ENCODE measurements at regions not wholly inside any gene's neighbourhood (a gene's known extent, or its start where the extent isn't known, plus 50 kb on each side); places are given as distances from the start of the nearest gene placed in this dataset.

- no peak for DNase-seq (ENCODE audit: extremely low read depth, low read depth)
Observed at GRCh38 chr4:96874657-96875056, 1034.8 kb downstream of the PDHA2 start.

DNA sequence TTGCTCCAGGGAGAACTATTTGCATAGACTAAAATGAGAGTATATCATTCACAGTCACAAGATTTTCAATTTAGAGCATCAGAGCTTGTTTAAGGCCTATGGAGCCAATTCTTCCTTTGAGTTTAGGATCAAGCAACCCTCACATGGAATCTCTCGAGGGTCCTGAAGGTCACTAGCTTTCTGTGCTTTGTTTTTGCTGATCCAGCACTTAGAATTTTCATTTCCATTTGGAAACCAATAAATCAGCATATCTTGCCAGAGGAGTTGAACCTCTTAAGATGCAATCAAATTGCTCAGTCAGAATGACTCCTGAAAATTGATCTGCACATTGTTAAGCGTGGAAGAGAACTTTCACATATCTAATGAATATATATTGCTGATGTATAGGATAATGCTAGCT is 1039.6 kb downstream of the PDHA2 start:
- no peak for DNase-seq (ENCODE audit: extremely low read depth, low read depth)

GRCh38 chr4:96887857-96888256 is 1048.0 kb downstream of the PDHA2 start:
- no peak for DNase-seq (ENCODE audit: extremely low read depth, low read depth)

DNA sequence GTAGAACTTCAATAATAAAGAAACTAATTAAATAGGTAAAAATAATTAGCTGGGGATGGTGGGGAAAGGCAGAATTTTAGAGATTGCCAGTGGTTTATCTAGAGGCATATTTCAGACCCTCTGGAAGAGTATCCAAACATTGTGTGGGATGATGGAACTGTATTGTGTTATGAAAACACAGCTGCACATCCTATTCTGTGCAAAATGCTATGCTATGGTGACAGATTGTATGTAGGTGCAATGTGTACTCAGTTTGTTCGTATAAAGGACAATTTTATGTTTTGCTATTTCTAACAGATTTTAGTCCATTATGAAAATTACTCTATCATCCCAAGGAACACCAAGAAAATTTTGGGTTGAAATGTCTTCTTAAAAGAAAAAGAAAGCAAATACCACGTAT is 1054.7 kb downstream of the PDHA2 start:
- no peak for DNase-seq (ENCODE audit: extremely low read depth, low read depth)

DNA sequence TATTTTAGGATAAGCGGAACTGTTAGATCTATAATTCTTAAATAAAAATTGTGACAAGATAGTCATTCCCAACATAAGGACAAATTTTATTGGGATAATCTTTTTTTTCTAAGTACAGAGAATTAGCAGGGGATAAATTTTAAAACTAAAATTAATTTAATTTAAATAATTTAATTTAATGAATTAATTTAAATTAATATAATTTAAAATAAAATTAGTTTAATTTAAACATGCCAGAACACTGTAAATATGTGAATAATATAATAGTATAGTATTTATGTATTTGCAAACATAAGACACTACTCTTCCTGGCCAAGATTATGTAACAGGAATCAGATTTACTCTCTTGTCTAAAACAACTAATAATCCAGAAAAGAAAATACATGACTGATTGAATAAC is 1055.9 kb downstream of the PDHA2 start:
- DNase-seq (ENCODE audit: extremely low read depth, low read depth) = no peak

GRCh38 chr4:96912716-96913115 is 1072.8 kb downstream of the PDHA2 start:
- no peak for DNase-seq (ENCODE audit: extremely low read depth, low read depth)

DNA sequence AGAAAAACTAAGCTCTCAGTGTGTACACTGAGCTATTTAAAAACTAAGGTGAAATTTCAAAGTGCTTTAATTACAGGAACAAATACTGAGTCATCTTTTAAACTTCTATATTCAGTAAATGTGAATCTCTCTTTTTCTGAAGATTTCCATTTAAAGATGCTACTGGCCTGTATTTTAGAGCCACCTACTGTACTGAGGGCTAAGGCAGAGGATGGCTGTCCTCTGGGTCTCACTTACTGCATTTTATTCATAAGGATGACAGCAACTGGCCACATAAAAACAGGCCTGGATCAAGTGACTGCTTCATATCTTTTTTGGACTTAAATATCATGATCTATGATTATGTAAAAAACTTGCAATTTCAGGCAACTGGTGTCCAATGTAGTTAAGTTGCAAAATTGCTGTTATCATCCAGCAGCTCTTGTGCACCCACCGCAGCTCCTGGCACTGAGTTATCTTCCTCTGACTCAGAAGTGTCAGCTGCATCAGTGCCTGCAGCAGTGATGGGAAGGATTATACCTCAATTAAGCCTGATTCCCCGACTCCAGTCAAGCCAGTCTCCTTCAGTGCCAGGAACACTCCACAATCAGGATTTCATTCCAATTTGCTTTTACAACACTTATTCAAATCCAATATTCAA is 1073.7 kb downstream of the PDHA2 start:
- no peak for DNase-seq (ENCODE audit: extremely low read depth, low read depth)

DNA sequence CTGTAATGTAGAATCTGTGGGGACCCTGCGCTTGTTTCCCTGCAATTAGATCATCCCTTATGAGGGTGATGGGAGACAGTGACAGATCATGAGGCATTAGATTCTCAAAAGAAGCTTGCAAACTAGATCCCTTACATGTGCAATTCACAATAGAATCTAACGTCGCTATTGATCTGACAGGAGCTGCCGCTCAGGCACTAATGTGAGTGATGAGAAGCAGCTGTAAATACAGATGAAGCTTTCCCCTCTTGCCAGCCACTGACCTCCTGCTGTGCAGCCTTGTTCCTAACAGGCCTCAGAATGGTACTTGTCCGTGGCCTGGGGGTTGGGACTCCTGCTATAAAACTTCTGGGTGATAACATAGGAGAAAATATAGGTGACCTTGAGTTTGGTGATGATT is 1076.8 kb downstream of the PDHA2 start:
- no peak for DNase-seq (ENCODE audit: extremely low read depth, low read depth)

DNA sequence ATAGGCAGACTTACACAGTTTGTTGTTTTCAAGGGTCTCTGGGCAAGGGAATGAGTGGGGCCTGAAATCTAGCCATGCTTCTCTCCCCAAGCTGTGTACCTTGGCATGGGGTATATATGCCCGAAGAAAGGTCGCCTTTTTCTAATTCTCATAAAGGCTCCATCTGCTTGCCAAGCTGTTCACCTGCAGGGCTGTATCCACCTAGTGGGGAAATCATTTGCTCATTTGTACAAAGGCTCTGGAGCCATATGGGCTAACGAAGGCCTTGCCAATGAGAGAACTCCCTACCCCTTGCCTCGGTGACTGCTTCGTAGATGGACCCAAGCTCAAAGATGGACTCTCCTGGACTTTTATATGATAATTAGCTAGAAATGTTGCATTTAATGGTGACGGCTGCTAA is 1097.0 kb downstream of the PDHA2 start:
- DNase-seq (ENCODE audit: extremely low read depth, low read depth) = no peak

DNA sequence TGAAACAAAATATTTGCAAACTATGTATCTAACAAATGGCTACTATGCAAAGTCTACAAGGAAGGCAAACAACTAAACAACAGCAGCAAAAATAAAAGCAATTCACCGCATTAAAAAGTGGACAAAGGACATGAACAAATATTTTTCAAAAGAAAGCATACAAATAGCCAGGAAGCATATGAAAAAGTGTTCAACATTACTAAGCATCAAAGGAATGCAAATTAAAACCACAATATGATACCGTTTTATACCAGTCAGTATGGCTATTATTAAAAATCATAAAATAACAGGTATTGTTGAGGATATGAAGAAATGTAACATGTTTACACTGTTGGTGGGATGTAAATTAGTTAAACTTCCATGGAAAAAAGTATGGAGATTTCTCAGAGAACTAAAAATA is 1106.7 kb downstream of the PDHA2 start:
- no peak for DNase-seq (ENCODE audit: extremely low read depth, low read depth)

GRCh38 chr4:96952610-96953009 is 1112.7 kb downstream of the PDHA2 start:
- no peak for DNase-seq (ENCODE audit: extremely low read depth, low read depth)

DNA sequence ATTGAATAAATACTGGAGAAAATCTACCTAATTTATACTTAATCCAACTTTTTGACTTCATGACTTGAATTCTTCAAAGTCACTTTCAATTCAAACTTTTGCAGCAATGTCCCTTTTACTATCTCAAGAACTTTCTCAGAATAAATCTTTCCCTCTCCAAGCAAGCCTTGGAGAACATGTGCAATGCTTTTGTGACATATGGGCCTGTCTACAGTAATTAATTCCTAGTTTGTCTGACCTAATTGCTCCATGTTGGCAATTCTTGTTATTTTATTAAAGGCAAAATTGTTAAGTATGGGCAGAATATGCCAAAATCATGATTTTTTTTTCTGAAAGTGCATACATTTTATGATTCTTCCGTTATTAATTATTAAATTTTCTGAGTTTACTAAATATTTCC is 1115.3 kb downstream of the PDHA2 start:
- no peak for DNase-seq (ENCODE audit: extremely low read depth, low read depth)

- DNase-seq (ENCODE audit: extremely low read depth, low read depth) = no peak
Observed at GRCh38 chr4:96955691-96956090, 1115.8 kb downstream of the PDHA2 start.

DNA sequence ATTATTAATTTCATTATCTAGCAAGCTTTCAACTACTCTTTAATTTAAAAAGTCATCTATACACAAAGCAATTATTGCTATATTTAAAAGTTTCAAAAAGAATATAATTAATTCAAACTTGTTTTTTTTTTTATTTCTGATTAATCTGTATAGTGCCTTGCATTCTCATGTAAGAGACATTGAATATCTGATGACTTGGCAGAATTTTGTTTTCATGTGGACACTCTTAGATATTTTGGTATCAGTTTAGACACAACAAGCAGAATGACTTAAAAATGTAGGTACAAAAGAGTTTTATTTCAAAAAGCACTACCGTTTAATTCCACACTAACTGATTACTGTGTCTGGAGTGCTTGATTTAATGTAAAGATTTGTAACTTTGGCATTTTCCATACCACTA is 1129.6 kb downstream of the PDHA2 start:
- no peak for DNase-seq (ENCODE audit: extremely low read depth, low read depth)

DNA sequence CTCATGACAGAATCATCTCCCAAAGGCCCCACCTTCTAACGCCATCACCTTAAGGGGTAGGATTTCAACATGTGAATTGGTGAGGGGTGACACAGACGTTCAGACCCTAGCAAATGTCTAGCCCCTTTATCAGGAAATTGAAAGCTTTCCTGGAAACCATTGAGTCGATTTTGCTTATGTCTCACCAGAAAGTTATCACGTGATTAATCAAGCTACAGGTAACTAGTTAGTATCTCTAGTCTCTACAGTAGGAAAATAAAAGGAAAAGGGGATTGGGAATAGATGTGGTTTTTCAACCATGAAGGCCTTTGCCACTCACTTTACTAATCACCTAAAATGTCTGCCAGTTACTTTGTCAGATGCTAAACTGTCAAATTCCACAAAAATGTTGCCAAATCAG is 1133.0 kb downstream of the PDHA2 start:
- DNase-seq (ENCODE audit: extremely low read depth, low read depth) = no peak

GRCh38 chr4:96974295-96974694 is 1134.4 kb downstream of the PDHA2 start:
- no peak for DNase-seq (ENCODE audit: extremely low read depth, low read depth)

- no peak for DNase-seq (ENCODE audit: extremely low read depth, low read depth)
Observed at GRCh38 chr4:96983830-96984229, 1143.9 kb downstream of the PDHA2 start.

GRCh38 chr4:96986816-96987215 is 1146.9 kb downstream of the PDHA2 start:
- no peak for DNase-seq (ENCODE audit: extremely low read depth, low read depth)

DNA sequence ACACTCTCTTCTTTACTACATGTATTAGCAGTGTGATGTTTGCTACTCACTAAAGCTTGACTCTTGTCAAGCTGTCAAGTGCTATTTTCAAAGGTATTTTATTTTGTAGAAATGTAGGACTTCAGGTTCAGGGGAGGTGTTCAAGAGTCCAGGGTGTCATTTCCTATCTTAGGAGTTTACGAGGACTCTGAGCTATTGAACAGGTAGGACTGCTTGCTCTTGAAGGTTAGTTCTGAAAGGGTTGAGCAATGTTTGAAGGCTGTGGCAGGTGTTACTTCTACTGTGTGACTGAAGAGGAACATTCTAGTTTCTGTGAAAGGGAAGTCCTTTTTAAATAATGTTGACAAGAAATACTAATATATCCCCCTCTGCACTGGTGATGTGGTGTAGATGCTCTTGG is 1151.2 kb downstream of the PDHA2 start:
- no peak for DNase-seq (ENCODE audit: extremely low read depth, low read depth)

DNA sequence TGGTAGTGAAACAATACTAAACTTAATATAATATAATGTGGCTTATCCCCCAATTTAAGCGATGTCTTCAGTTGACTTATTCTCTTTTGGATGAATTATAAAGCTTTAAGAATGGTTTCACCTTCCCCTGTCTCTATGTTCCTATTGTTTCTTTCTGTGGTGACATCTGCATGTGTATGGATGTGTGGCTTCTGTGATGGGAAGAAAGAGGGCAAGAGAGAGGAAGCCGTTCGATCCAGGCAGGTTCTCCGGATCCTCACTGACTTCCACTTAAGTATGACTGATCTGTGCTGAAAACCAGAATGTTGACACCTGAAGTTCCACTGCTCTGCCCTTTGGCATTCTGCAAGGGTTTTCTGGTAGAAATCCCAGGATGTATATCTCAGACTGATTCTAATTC is 1150.8 kb downstream of the STPG2 start:
- DNase-seq (ENCODE audit: extremely low read depth, low read depth) = no peak

- DNase-seq (ENCODE audit: extremely low read depth, low read depth) = no peak
Observed at GRCh38 chr4:96993560-96993959, 1149.7 kb downstream of the STPG2 start.

GRCh38 chr4:97003715-97004114 is 1139.6 kb downstream of the STPG2 start:
- DNase-seq (ENCODE audit: extremely low read depth, low read depth) = no peak

- no peak for DNase-seq (ENCODE audit: extremely low read depth, low read depth)
Observed at GRCh38 chr4:97013309-97013708, 1130.0 kb downstream of the STPG2 start.
